22Rv1 (cell line): ENCODE measurements at regions not wholly inside any gene's neighbourhood (a gene's known extent, or its start where the extent isn't known, plus 50 kb on each side); places are given as distances from the start of the nearest gene placed in this dataset.

Experiments used
- CTCF ChIP-seq: fragments of 450-650 bp; IDR thresholded peaks from 2 replicates; pipeline ENCODE4 v1.5.1; 2017; ENCODE audit warnings: mild to moderate bottlenecking
- ZFX ChIP-seq: fragments of 450-650 bp; IDR thresholded peaks from 2 replicates; pipeline ENCODE4 v1.6.1; 2017; ENCODE audit warnings: antibody characterized with exemption, borderline replicate concordance

- TF ChIP-seq CTCF (no peak), ZFX (no peak)
These were observed 474.6 kb upstream of the ATP2B1 start for GRCh38 chr12:90183201-90183600.
